MM.1S (cell line): ENCODE measurements at regions not wholly inside any gene's neighbourhood (a gene's known extent, or its start where the extent isn't known, plus 50 kb on each side); places are given as distances from the start of the nearest gene placed in this dataset.
"Not testable (repeated sequence)": the region's sequence is repeated elsewhere in the genome, so short reads cannot be mapped to it uniquely, and the experiment has no call there.

Source experiments
- EZH2 ChIP-seq: fragments of 300-600 bp; sonication (generic); optimal IDR thresholded peaks from 2 replicates; pipeline ENCODE3; 2017; ENCODE audit warnings: low read depth, mild to moderate bottlenecking, antibody characterized with exemption, low read length, mixed read lengths
- EZH2phosphoT487 ChIP-seq: fragments of 300-600 bp; sonication (generic); IDR thresholded peaks from 2 replicates; pipeline ENCODE4 v1.6.1; 2018; ENCODE audit warnings: antibody characterized with exemption, low read length
- TF ChIP-seq, protein P1 (sequence below): fragments of 300-600 bp; sonication (generic); IDR thresholded peaks from 2 replicates; pipeline ENCODE4 v1.5.1; 2016; ENCODE audit warnings: antibody characterized with exemption, low read length, mixed read lengths

DNA sequence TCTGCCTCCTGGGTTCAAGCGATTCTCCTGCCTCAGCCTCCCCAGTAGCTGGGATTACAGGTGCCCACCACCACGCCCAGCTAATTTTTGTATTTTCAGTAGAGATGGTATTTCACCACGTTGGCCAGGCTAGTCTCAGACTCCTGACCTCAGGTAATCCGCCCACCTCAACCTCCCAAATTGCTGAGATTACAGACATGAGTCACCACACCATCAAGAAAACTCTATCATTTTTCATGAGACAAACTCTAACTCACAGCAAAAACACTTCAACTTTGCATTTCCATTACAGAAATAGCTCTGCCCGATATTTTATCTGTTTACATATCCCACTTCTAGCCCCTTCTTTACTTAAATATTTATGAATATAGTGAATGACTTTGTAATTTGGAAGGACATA lies 561.1 kb downstream of the TMX3 start:
- TF ChIP-seq EZH2, EZH2phosphoT487: not testable (repeated sequence)
- TF ChIP-seq, protein P1, sequence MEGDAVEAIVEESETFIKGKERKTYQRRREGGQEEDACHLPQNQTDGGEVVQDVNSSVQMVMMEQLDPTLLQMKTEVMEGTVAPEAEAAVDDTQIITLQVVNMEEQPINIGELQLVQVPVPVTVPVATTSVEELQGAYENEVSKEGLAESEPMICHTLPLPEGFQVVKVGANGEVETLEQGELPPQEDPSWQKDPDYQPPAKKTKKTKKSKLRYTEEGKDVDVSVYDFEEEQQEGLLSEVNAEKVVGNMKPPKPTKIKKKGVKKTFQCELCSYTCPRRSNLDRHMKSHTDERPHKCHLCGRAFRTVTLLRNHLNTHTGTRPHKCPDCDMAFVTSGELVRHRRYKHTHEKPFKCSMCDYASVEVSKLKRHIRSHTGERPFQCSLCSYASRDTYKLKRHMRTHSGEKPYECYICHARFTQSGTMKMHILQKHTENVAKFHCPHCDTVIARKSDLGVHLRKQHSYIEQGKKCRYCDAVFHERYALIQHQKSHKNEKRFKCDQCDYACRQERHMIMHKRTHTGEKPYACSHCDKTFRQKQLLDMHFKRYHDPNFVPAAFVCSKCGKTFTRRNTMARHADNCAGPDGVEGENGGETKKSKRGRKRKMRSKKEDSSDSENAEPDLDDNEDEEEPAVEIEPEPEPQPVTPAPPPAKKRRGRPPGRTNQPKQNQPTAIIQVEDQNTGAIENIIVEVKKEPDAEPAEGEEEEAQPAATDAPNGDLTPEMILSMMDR = not testable (repeated sequence)
